IMR-90 (cell line): ENCODE measurements at regions not wholly inside any gene's neighbourhood (a gene's known extent, or its start where the extent isn't known, plus 50 kb on each side); places are given as distances from the start of the nearest gene placed in this dataset.
A peak's percentile ranks its signal among the peaks of the same experiment; 100 is the strongest.

Experiments
- ATAC-seq: fragments of 200-7000 bp; cut with Tn5 transposase; 2 replicates; pipeline ENCODE4 v1.9.1; 2020; ENCODE audit warnings: low read depth, mild to moderate bottlenecking, moderate library complexity
- BruUV-seq: library from RNA; stranded (reverse); fragments of 400-500 nt; replicated peaks from 2 replicates; lab custom pipeline; 2021; lab: Mats Ljungman, UMichigan
- CTCF ChIA-PET: fragments of 300-600 bp; formaldehyde crosslinking; extraction: SDS; loops from one replicate; lab custom pipeline; 2021; ENCODE audit warnings: antibody characterized with exemption; lab: Yijun Ruan, JAX
- POLR2A ChIA-PET: fragments of 300-600 bp; sonication (Branson Sonifier 250); formaldehyde crosslinking; loops from one replicate; lab custom pipeline; 2022; ENCODE audit warnings: antibody characterized with exemption; ENCODE audit not compliant: unreplicated experiment; lab: Charles Lee
- DNase-seq: peaks from one replicate; pipeline ENCODE4 v3.0.0; 2013
- H2AFZ ChIP-seq: replicated peaks from 2 replicates; pipeline ENCODE3; 2013; ENCODE audit warnings: low read length, mild to moderate bottlenecking; ENCODE audit not compliant: poor library complexity
- H2AK5ac ChIP-seq: 2 replicates; pipeline ENCODE4 v1.6.1; 2013; ENCODE audit warnings: low read depth, low read length, inconsistent platforms
- H2AK9ac ChIP-seq: replicated peaks from 2 replicates; pipeline ENCODE3; 2013; ENCODE audit warnings: mild to moderate bottlenecking, low read depth, low read length, moderate library complexity; ENCODE audit not compliant: poor library complexity
- H2BK120ac ChIP-seq: 2 replicates; pipeline ENCODE4 v1.6.1; 2013; ENCODE audit warnings: low read depth, low read length, inconsistent platforms
- H2BK15ac ChIP-seq: 3 replicates; pipeline ENCODE4 v1.6.1; 2013; ENCODE audit warnings: low read depth, low read length, inconsistent platforms
- H2BK20ac ChIP-seq: 2 replicates; pipeline ENCODE4 v1.6.1; 2013; ENCODE audit warnings: low read depth, mild to moderate bottlenecking, inconsistent platforms, low read length, moderate library complexity
- H2BK5ac ChIP-seq: 2 replicates; pipeline ENCODE4 v1.6.1; 2013; ENCODE audit warnings: mild to moderate bottlenecking, low read depth, low read length, inconsistent platforms; ENCODE audit not compliant: poor library complexity, severe bottlenecking
- H3K14ac ChIP-seq: replicated peaks from 2 replicates; pipeline ENCODE4 v1.6.1; 2013; ENCODE audit warnings: low read depth, low read length, inconsistent platforms
- H3K18ac ChIP-seq: 2 replicates; pipeline ENCODE4 v1.6.1; 2013; ENCODE audit warnings: low read depth, low read length, control low read depth
- H3K23ac ChIP-seq: 2 replicates; pipeline ENCODE4 v1.6.1; 2013; ENCODE audit warnings: low read depth, low read length, inconsistent platforms
- H3K27ac ChIP-seq: 2 replicates; pipeline ENCODE4 v1.5.1; 2013; ENCODE audit warnings: mild to moderate bottlenecking, control low read depth, low read length; ENCODE audit not compliant: insufficient read depth
- H3K27me3 ChIP-seq: 2 replicates; pipeline ENCODE4 v1.6.1; 2013; ENCODE audit warnings: low read length; ENCODE audit not compliant: control insufficient read depth, insufficient read depth
- H3K36me3 ChIP-seq: 2 replicates; pipeline ENCODE4 v1.6.1; 2013; ENCODE audit warnings: low read length, mixed read lengths; ENCODE audit not compliant: control insufficient read depth, insufficient read depth
- H3K4ac ChIP-seq: 2 replicates; pipeline ENCODE4 v1.6.1; 2013; ENCODE audit warnings: low read depth, low read length, inconsistent platforms
- H3K4me1 ChIP-seq: 2 replicates; pipeline ENCODE4 v1.6.1; 2013; ENCODE audit warnings: low read length, mixed read lengths; ENCODE audit not compliant: control insufficient read depth, insufficient read depth
- H3K4me2 ChIP-seq: 2 replicates; pipeline ENCODE4 v1.6.1; 2013; ENCODE audit warnings: low read depth, mild to moderate bottlenecking, control low read depth, low read length, moderate library complexity
- H3K4me3 ChIP-seq: 2 replicates; pipeline ENCODE4 v1.5.1; 2013; ENCODE audit warnings: low read depth, mild to moderate bottlenecking, control low read depth, low read length, moderate library complexity; ENCODE audit not compliant: insufficient read depth
- H3K56ac ChIP-seq: 2 replicates; pipeline ENCODE4 v1.6.1; 2013; ENCODE audit warnings: low read length, inconsistent platforms; ENCODE audit not compliant: insufficient read depth; ENCODE audit errors: extremely low read depth
- H3K79me1 ChIP-seq, 2 experiments: 2 replicates each; pipeline ENCODE4 v1.6.1; 2013; ENCODE audit warnings: low read length in 2 of 2, inconsistent platforms in 1 of 2, low read depth in 1 of 2
- H3K9ac ChIP-seq: 2 replicates; pipeline ENCODE4 v1.6.1; 2013; ENCODE audit warnings: low read depth, low read length, control low read depth
- H3K9me1 ChIP-seq: 2 replicates; pipeline ENCODE4 v1.6.1; 2013; ENCODE audit warnings: low read length, inconsistent platforms; ENCODE audit not compliant: insufficient read depth
- H3K9me3 ChIP-seq: 2 replicates; pipeline ENCODE4 v1.6.1; 2013; ENCODE audit warnings: low read length; ENCODE audit not compliant: control insufficient read depth, insufficient read depth
- H4K20me1 ChIP-seq: 2 replicates; pipeline ENCODE4 v1.6.1; 2013; ENCODE audit warnings: low read length, inconsistent platforms; ENCODE audit not compliant: insufficient read depth
- H4K5ac ChIP-seq: 2 replicates; pipeline ENCODE4 v1.6.1; 2013; ENCODE audit warnings: mild to moderate bottlenecking, low read depth, low read length, control low read depth
- H4K8ac ChIP-seq, 2 experiments: 2 replicates each; pipeline ENCODE4 v1.6.1; 2013; ENCODE audit warnings: low read depth in 2 of 2, low read length in 2 of 2, control low read depth in 1 of 2, inconsistent platforms in 1 of 2
- H4K91ac ChIP-seq: 2 replicates; pipeline ENCODE4 v1.6.1; 2013; ENCODE audit warnings: low read depth, low read length, inconsistent platforms; ENCODE audit not compliant: insufficient read depth
- MAFK ChIP-seq: IDR thresholded peaks from 2 replicates; pipeline ENCODE4 v1.6.1; 2012; ENCODE audit warnings: low read depth, low read length, improper control_type of control experiment
- WGBS, 2 experiments: methylation state at CpG; one replicate each; pipeline versions ENCODE4 v1.1.5 to v1.1.7; 2013; ENCODE audit warnings: missing lambda C conversion rate in 2 of 2; ENCODE audit not compliant: insufficient read length in 1 of 2; ENCODE audit errors: extremely low coverage in 2 of 2; 5-methylcytosine and 5-hydroxymethylcytosine counted together
- dilution Hi-C: fragments of 300-500 bp; cut with HindIII; formaldehyde crosslinking; loops from one replicate; pipeline ENCODE4 v1.14.3; 2018; ENCODE audit warnings: low sequenced_read_pairs; ENCODE audit not compliant: unreplicated experiment
- in situ Hi-C: fragments of 300-500 bp; cut with MboI; formaldehyde crosslinking; loops from 3 replicates; pipeline ENCODE4 v1.14.3; 2019; ENCODE audit warnings: low sequenced_read_pairs, inconsistent platforms, mixed read lengths
- intact Hi-C: fragments of 100-400 bp; cut with micrococcal nuclease; formaldehyde crosslinking; loops from 2 replicates; pipeline ENCODE4 v1.10.0; 2022
- TF ChIP-seq, protein P1 (sequence below): fragments of 150-350 bp; IDR thresholded peaks from 2 replicates; pipeline ENCODE4 v1.6.1; 2017; ENCODE audit warnings: mild to moderate bottlenecking, antibody characterized with exemption, low read length, low read depth
- TF ChIP-seq, protein P2 (sequence below): conservative IDR thresholded peaks from 2 replicates; pipeline ENCODE4 v1.5.1; 2012; ENCODE audit warnings: mild to moderate bottlenecking, low read depth, low read length, improper control_type of control experiment

DNA sequence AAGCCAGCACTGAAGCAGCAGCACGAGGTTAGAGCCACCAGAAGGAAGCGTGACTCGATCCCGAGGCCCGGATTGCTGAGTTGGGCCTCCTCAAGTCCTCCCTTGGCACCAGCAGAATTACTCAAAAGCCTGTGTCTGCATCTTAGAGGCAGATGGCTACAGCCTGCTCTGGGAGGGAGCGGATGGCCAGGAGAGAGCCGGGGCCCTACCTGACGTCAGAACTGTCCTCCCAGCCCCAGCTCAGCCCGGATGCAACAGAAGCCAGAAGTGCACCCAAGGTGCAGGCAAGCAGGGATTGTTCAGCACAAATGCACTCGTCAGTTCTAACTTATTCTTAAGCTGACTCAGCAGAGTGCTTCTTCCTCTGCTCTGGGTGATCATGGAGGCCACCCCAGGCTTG, 155.5 kb upstream of the RPS6KA2 start:
- H4K5ac ChIP-seq, result no peak overlapping the region
- H3K14ac ChIP-seq, result no peak overlapping the region
- BruUV-seq, result no TSS peak
- 64% methylated on average over 4 of the region's 10 CpGs; no CpG with 5 or more reads in 1 of the 2 experiments for WGBS, 2 experiments
- ChIA-PET CTCF (no interaction called here), POLR2A (no interaction called here)
- no peaks in the 10 kb centered on the region for H4K20me1 ChIP-seq
- no peak overlapping the region for H2AK5ac ChIP-seq
- no peaks in the 10 kb centered on the region for H3K79me1 ChIP-seq
- no peak overlapping the region for H3K4ac ChIP-seq
- no peak overlapping the region for H3K23ac ChIP-seq
- H3K4me3 ChIP-seq, result no peak overlapping the region
- H3K9me1 ChIP-seq, result no peaks in the 10 kb centered on the region
- TF ChIP-seq, protein P1, sequence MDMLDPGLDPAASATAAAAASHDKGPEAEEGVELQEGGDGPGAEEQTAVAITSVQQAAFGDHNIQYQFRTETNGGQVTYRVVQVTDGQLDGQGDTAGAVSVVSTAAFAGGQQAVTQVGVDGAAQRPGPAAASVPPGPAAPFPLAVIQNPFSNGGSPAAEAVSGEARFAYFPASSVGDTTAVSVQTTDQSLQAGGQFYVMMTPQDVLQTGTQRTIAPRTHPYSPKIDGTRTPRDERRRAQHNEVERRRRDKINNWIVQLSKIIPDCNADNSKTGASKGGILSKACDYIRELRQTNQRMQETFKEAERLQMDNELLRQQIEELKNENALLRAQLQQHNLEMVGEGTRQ, result no peak
- TF ChIP-seq, protein P2, sequence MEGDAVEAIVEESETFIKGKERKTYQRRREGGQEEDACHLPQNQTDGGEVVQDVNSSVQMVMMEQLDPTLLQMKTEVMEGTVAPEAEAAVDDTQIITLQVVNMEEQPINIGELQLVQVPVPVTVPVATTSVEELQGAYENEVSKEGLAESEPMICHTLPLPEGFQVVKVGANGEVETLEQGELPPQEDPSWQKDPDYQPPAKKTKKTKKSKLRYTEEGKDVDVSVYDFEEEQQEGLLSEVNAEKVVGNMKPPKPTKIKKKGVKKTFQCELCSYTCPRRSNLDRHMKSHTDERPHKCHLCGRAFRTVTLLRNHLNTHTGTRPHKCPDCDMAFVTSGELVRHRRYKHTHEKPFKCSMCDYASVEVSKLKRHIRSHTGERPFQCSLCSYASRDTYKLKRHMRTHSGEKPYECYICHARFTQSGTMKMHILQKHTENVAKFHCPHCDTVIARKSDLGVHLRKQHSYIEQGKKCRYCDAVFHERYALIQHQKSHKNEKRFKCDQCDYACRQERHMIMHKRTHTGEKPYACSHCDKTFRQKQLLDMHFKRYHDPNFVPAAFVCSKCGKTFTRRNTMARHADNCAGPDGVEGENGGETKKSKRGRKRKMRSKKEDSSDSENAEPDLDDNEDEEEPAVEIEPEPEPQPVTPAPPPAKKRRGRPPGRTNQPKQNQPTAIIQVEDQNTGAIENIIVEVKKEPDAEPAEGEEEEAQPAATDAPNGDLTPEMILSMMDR, result no peak
- peak; percentile 43 for TF ChIP-seq MAFK
- no peak overlapping the region for H3K18ac ChIP-seq
- DNase-seq, result no peak
- in situ Hi-C loops (no loop called here), dilution Hi-C loops (no loop called here), intact Hi-C loops (no loop called here)
- no peak overlapping the region for H3K56ac ChIP-seq
- no peak for ATAC-seq
- no peak overlapping the region for H4K91ac ChIP-seq
- no peak overlapping the region for H2AK9ac ChIP-seq
- no peaks in the 10 kb centered on the region for H3K9me3 ChIP-seq
- no peak overlapping the region for H2BK5ac ChIP-seq
- no peaks in the 10 kb centered on the region for H3K4me1 ChIP-seq
- H2AFZ ChIP-seq, result no peak overlapping the region
- no peak overlapping the region for H2BK20ac ChIP-seq
- no peak overlapping the region for H2BK15ac ChIP-seq
- no peak overlapping the region for H4K8ac ChIP-seq
- no peak overlapping the region for H3K4me2 ChIP-seq
- H3K27me3 ChIP-seq, result peaks cover 8% of the 10 kb centered on the region; the same call in 1 of the 2 replicates
- no peak overlapping the region for H2BK120ac ChIP-seq
- H3K27ac ChIP-seq, result no peak overlapping the region
- H3K36me3 ChIP-seq, result no peaks in the 10 kb centered on the region
- H3K9ac ChIP-seq, result no peak overlapping the region
